GM12864 (cell line): ENCODE measurements at regions not wholly inside any gene's neighbourhood (a gene's known extent, or its start where the extent isn't known, plus 50 kb on each side); places are given as distances from the start of the nearest gene placed in this dataset.

ENCODE experiments used
- DNase-seq: peaks from one replicate; pipeline ENCODE4 v3.0.0-alpha.2; 2011; ENCODE audit warnings: low read depth
- H3K4me3 ChIP-seq: 2 replicates; pipeline ENCODE4 v1.5.1; 2011; ENCODE audit warnings: mild to moderate bottlenecking, low read depth, low read length, control low read depth
- TF ChIP-seq, protein P1 (sequence below): IDR thresholded peaks from 2 replicates; pipeline ENCODE4 v1.5.1; 2011; ENCODE audit warnings: low read depth, mild to moderate bottlenecking, moderate library complexity, low read length, control low read depth, inconsistent platforms; ENCODE audit errors: missing control alignments

DNA sequence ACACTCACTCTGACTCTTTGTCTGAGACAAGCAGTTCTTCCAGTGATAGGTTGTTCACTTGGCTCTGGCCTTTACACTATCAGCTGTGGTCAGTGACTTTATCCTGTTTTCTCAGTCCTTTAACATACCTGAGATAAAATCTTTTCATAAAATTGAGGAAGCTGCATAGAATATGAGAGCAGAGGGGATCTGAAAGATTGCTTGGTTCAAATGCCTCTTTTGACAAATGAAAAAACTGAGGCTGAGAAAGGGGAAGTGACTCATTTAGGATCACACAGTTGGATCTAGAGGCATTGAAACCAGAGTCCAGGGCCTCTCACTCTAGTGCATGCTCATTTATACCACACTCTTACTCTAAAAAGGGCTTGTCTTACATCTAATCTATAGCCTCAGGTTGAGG is 277.0 kb upstream of the TBX18 start:
- DNase-seq = no peak
- TF ChIP-seq, protein P1, sequence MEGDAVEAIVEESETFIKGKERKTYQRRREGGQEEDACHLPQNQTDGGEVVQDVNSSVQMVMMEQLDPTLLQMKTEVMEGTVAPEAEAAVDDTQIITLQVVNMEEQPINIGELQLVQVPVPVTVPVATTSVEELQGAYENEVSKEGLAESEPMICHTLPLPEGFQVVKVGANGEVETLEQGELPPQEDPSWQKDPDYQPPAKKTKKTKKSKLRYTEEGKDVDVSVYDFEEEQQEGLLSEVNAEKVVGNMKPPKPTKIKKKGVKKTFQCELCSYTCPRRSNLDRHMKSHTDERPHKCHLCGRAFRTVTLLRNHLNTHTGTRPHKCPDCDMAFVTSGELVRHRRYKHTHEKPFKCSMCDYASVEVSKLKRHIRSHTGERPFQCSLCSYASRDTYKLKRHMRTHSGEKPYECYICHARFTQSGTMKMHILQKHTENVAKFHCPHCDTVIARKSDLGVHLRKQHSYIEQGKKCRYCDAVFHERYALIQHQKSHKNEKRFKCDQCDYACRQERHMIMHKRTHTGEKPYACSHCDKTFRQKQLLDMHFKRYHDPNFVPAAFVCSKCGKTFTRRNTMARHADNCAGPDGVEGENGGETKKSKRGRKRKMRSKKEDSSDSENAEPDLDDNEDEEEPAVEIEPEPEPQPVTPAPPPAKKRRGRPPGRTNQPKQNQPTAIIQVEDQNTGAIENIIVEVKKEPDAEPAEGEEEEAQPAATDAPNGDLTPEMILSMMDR = no peak
- no peak overlapping the region for H3K4me3 ChIP-seq

DNA sequence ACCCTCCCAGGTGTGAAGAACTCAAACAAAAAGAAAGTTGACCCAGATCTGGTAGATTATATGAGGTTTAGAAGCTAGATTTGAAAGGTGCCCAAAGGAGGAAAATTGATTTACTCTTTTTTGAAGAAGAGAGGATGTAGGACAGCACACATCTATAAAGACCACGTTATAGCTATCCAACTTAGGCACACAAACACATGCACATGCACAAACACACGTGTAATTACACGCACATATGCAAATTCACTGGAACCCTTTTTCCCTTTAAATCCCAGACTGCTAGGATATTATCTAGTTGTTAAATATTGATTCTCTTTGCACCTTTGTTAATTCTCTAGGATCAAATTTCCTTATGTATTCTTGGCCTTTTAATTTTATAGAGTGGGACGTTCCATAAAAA is 272.8 kb upstream of the TBX18 start:
- TF ChIP-seq, protein P1 = no peak
- no peak for DNase-seq
- no peak overlapping the region for H3K4me3 ChIP-seq

DNA sequence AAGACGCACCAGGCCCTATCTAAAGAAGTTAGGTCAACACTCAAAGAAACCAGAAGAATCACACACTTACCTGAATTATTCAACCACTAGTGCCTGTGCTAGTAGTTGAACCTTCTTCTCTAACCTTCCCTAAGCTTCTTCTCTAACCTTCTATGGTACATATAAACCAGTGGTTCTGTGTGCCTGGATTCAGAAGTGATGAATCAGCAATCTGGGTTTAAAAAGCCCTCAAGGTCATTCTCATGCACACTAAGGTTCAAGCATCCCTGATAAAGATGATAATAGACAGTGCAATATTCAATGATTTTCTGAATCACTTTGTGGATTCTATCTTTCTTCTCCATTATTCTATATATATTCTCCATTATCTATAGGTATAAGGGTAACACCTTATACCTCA is 271.4 kb upstream of the TBX18 start:
- TF ChIP-seq, protein P1 = no peak
- DNase-seq = no peak
- no peak overlapping the region for H3K4me3 ChIP-seq

DNA sequence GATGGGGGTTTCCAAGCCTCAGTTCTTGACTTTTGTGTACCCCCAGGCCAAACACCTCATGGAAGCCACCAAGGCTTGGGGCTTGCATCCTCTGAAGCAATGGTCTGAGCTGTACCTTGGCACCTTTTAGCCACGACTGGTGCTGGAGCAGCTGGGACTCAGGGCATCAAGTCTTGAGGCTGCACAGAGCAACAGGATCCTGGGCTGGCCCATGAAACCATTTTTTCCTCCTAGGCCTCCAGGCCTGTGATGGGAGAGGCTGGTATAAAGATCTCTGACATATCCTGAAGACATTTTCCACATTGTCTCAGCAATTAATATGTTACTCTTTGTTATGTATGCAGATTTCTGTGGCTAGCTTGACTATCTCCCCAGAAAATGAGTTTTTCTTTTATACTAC is 269.1 kb upstream of the TBX18 start:
- DNase-seq = no peak
- TF ChIP-seq, protein P1 = no peak

DNA sequence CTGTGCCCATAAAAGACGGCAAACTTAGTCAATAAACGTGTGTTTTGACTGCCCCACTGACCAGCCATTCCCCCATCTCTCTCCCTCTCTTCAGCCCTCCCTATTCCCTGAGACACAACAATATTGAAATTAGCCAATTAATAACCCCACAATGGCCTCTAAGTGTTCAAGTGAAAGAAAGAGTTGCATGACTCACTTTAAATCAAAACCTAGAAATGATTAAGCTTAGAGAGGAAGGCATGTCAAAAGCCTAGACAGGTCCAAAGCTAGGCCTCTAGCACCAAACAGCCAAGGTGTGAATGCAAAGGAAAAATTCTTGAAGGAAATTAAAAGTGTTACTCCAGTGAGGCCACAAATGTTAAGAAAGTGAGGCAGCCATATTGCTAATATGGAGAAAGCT is 261.6 kb upstream of the TBX18 start:
- TF ChIP-seq, protein P1 = no peak
- no peak for DNase-seq
- no peak overlapping the region for H3K4me3 ChIP-seq

More for the DNA sequence above, 269.1 kb upstream of the TBX18 start:
- H3K4me3 ChIP-seq = no peak overlapping the region

DNA sequence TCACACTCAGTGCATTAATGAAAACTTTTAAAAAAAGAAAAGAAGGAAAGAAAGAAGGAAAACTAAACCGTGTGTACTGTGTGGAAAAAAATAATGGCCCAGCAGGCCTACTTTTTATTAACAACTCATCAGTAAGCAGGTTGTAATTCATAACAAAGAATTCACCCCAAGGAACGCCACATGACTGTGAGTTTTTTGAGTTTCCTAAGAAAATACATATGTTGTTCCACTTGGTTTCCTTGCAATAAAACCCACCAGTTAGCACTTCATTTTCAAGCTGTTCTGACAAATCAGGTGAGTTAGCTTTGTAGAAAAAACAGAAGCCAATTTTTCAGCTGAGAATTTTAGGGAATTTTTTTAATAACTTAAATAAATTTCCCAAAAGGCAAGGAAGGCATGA is 259.3 kb upstream of the TBX18 start:
- no peak overlapping the region for H3K4me3 ChIP-seq
- TF ChIP-seq, protein P1 = no peak
- no peak for DNase-seq

DNA sequence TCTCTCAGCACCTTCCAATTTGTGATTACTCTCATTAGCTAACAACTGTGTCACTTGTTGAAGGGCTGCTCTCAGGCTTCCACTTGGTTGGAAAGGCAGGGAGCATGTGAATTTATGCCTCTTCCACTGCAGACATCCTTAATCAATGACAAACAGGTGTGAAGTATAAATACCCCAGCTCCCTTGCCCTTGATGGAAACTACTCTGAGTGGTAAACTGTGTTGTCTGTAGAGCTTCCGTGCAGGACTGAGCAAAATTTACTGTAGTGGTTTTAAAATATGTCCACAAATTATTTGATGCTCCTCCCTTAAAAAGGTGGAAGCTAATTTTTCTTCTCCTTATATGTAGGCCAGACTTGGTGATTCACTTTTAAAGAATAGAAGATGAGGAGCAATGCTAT is 253.0 kb upstream of the TBX18 start:
- TF ChIP-seq, protein P1 = no peak
- H3K4me3 ChIP-seq = no peak overlapping the region
- no peak for DNase-seq
